Stimulated activated CD4-positive, alpha-beta T cell treated with anti-CD3 and anti-CD28 coated beads, Interleukin-1b, Interleukin-23, amount 100 ng/mL, for 24 hours (primary cell): ENCODE measurements at regions not wholly inside any gene's neighbourhood (a gene's known extent, or its start where the extent isn't known, plus 50 kb on each side); places are given as distances from the start of the nearest gene placed in this dataset.

ENCODE experiments used
- DNase-seq, 4 experiments: peaks; one replicate each; pipeline ENCODE4 v3.0.0-alpha.2; 2020; ENCODE audit warnings: low read depth in 4 of 4, low spot score in 1 of 4

- no peak for DNase-seq
These were observed 86.2 kb upstream of the COL6A5 start for GRCh38 chr3:130259166-130259874.

GRCh38 chr3:130260918-130261317, 84.6 kb upstream of the COL6A5 start:
- no peak for DNase-seq

- DNase-seq, result no peak
These were observed 81.8 kb upstream of the COL6A5 start for GRCh38 chr3:130263708-130264107.

- no peak for DNase-seq
These were observed 78.7 kb upstream of the COL6A5 start for GRCh38 chr3:130266817-130267216.

GRCh38 chr3:130276203-130276803, 69.2 kb upstream of the COL6A5 start:
- no peak for DNase-seq

GRCh38 chr3:130288670-130289069, 56.8 kb upstream of the COL6A5 start:
- DNase-seq, result no peak

- no peak for DNase-seq
These were observed 54.3 kb upstream of the COL6A5 start for GRCh38 chr3:130291148-130291547.

GRCh38 chr3:130293247-130293646, 52.2 kb upstream of the COL6A5 start:
- DNase-seq, result no peak
